Esophagus squamous epithelium (tissue), 4 donors: ENCODE measurements at regions not wholly inside any gene's neighbourhood (a gene's known extent, or its start where the extent isn't known, plus 50 kb on each side); places are given as distances from the start of the nearest gene placed in this dataset.
"Not testable (repeated sequence)": the region's sequence is repeated elsewhere in the genome, so short reads cannot be mapped to it uniquely, and the experiment has no call there.

ENCODE experiments used
- CTCF ChIP-seq, 6 experiments: fragments of 450-650 bp in 4 of 6; fragments of 200-600 bp in 2 of 6; sonication (generic) in 2 of 6; IDR thresholded peaks; one replicate each; pipeline ENCODE4 v1.5.1; 2016 to 2019; ENCODE audit warnings: antibody characterized with exemption in 6 of 6, mild to moderate bottlenecking in 4 of 6, moderate library complexity in 4 of 6
- POLR2A ChIP-seq, 4 donors: fragments of 450-650 bp; IDR thresholded peaks; one replicate each; pipeline ENCODE4 v1.6.1; 2017; ENCODE audit warnings: antibody characterized with exemption in 4 of 4, mild to moderate bottlenecking in 4 of 4, moderate library complexity in 3 of 4

GRCh38 chr3:27635006-27635405 is 87.1 kb downstream of the EOMES start:
- not testable (repeated sequence) for TF ChIP-seq CTCF, POLR2A (IDR thresholded peaks at IDR 0.05)
